B cell (primary cell): ENCODE measurements at regions not wholly inside any gene's neighbourhood (a gene's known extent, or its start where the extent isn't known, plus 50 kb on each side); places are given as distances from the start of the nearest gene placed in this dataset.

Source experiments
- CTCF ChIP-seq: fragments of 200-600 bp; IDR thresholded peaks from one replicate; pipeline ENCODE4 v1.8.0; 2022; ENCODE audit warnings: antibody characterized with exemption, mild to moderate bottlenecking
- EZH2 ChIP-seq: IDR thresholded peaks from 2 replicates; pipeline ENCODE4 v1.6.1; 2012; ENCODE audit warnings: borderline replicate concordance, low read depth, mild to moderate bottlenecking, moderate library complexity, low read length; ENCODE audit not compliant: insufficient read depth, poor library complexity, severe bottlenecking

GRCh38 chr12:14186193-14186502 is 179.3 kb upstream of the ATF7IP start:
- peak; percentile 47 for TF ChIP-seq CTCF
- TF ChIP-seq EZH2: no peak
